Femur (tissue), 1 donor: ENCODE measurements at regions not wholly inside any gene's neighbourhood (a gene's known extent, or its start where the extent isn't known, plus 50 kb on each side); places are given as distances from the start of the nearest gene placed in this dataset.
"Not testable (repeated sequence)": the region's sequence is repeated elsewhere in the genome, so short reads cannot be mapped to it uniquely, and the experiment has no call there.

Experiments used
- DNase-seq: peaks from one replicate; pipeline ENCODE4 v3.0.0-alpha.2; 2017

DNA sequence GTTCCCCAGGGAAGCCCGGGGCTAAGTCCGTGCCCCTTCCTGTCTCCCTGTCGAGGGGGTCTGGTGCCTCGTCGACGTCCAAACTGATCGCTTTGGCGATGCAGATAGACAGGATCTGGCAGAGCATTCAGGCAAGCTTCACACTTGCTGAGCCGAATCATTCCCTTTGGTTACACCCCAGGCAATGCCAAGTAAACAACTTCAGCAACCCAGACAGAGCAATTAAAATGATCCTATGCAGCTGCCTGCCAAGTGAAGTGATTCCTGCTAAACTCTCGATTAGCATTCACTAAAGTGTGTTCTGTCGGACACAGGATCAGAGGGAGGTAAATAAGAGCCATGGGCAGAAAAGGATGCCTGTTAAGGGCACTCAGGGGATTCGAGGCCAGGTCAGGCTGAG, 108.2 kb upstream of the RAB12 start:
- no peak for DNase-seq

DNA sequence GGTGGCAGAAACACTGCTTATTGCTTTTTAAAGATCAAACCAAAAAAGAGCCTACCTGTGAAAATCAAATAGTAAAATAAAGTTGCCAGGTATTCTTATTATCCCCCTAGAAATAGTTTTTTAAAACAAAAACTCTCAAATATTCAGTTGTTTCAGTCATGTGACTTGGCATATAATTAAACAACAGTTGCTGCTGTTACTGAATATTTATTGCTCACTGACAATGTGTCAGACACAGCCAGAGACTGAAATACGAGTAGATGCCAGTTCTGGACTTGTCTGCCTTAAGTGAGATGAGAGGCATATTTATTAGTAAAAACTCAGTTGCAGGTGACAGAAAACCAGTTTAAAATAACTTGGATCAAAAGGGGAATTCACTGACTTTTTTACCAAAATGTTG, 106.0 kb upstream of the RAB12 start:
- DNase-seq = no peak

- no peak for DNase-seq
These were observed 104.8 kb upstream of the RAB12 start for GRCh38 chr18:8504424-8504823.

DNA sequence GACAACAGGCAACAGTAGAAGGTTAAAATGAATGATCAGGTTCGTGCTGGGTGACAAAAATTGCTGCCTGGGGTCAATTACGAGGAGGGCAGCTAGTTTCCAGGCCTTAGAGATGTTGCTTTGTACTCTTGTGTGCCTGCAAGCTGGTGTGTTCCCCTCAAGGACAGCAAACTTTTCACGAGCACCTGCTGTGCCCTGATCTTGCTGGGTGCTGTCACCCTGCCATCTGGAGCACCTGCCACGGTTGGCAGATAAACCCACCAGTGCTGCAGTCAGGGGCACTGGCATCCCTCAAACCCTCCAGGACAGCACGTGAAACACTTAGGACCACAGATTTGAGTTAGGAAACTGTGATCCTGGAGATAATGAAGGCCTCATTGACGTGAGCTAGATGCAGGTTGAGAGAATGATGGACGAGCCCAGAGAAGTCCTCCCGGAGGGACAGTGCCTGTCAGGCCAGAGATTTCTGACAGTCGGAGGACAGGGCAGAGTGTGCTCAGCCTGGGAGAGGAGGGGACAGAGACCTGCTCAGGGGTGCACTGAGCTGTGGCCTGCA, 104.3 kb upstream of the RAB12 start:
- DNase-seq = no peak

- DNase-seq = no peak
These were observed 102.8 kb upstream of the RAB12 start for GRCh38 chr18:8506251-8507049.

- DNase-seq = no peak
These were observed 101.9 kb upstream of the RAB12 start for GRCh38 chr18:8507361-8507760.

GRCh38 chr18:8507915-8508705, 101.1 kb upstream of the RAB12 start:
- no peak for DNase-seq

- DNase-seq = no peak
These were observed 96.0 kb upstream of the RAB12 start for GRCh38 chr18:8513249-8513648.

DNA sequence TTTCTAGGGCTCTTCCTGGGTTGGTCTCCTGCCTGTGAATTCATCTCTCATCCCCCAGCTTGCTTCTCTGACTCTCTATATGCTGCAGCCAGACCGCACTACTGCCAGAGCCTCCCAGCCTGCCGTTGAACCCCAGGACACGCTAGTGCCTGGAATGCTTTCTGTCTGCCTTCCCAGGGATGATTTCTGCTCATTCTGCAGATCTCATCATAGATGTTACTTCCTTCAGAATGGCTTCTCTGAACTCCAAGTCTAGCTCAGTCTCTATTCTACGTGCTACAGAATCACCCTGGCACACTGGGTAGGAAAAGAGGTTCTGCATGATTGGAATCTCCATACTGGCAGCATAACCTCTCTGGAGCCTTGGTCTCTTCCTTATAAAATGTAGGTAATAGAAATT, 94.8 kb upstream of the RAB12 start:
- DNase-seq = no peak

DNA sequence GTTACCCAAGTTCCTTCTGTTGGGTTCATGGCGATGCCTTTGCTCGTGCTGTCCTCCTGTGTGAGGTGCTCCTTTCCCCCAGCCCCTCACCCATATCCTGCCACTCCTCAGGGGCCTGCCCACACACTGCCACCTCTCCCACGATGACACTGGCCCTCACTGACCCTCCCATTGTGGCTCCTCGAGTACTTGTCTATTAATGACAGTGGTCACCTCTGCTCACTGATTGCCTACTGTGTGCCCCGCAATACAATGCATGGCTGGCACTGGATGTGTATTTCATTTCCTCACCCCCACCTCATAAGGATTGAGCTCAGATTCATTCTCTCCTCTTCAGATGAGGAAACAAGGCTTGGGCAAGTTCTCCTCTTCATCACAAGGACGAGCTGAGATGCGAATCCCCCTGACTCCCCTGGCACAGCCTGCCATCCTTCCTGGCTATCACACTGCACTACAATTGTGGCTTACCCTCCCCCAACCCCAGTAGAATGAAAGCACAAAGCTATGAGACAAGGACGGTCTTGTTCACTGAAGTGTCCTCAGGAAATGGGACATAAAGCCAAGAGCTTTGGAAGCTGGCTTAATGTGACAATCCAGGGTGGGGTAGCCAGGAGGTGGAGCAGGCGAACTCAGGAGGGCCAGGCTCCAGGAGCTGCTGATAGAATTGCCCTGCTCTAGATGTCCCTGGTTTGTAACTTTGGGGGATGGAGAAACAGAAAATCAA, 93.9 kb upstream of the RAB12 start:
- no peak for DNase-seq

DNA sequence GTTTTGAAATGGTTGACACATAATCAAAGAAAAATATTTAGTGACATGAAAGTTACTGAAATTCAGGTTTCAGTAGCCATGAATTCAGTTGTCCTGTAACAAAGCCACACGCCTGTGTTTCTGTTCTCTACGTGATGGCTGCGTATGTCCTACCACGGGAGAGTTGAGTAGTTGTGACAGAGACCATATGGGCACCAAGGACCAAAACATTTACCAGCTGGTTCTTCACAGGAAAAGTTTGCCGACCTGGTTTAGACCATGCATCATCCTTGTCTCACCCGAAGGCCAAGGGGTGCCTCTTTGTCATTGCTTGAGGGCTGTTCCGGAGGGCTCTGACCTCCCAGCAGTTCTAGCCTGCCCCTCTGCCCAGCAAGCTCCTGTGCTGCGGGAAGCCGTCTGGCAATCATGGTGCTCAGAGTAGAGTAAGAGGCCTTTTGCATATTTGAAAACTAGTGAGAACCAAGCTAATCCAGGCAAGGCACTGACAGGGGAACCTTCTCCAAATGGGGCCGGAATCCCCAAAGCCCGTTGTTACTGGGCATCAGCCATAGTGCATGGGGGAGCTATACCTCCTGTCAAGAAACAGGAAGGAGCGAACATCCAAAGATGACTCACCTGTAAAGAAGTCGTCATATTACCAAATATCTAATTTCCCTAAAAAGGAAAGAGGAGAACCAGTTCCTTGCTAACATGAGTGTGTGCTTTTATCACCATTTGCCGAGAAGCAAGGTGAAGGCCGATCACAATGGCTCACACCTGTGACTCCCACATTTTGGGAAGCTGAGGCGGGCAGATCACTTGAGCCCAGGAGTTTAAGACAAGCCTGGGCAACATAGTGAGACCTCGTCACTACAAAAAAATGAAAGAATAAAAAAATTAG, 92.6 kb upstream of the RAB12 start:
- DNase-seq = no peak

DNA sequence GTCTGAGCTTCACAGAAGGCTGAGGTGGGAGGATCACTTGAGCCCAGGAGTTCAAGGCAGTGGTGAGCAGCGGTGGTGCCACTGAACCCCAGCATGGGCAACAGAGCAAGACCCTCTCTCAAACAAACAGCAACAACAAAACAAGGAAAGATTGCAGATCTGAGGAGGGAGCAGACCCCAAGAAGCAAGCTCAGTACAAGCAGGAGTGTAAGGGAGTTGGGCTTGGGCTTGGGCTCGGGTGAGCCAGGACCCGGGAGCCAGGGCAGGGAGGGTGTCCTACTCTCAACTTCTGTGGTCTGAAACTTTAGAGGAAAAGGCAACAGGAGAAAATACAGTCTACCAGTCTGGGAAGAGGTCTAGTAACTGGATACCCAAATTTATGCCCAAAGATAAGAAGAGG, 92.0 kb upstream of the RAB12 start:
- DNase-seq = no peak

DNA sequence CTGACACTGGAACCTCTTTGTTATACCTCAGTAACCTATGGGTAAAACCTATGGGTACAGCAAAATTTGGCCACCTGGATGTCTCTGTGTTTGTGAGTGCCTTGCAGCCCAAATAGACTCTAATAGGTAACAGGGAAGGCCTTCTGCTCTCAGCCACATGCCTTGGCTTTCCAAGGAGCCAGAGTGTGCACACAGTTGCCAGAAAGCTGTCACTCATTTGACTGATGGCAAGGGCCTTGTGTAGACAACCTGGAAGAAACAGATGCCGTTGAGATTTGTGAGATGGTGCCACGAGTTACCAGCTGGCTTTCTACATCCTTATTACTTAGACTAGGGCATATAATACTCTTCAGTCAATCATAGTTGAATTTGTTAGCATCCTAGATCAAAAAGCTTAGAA, 90.1 kb upstream of the RAB12 start:
- peak; percentile 40 for DNase-seq

DNA sequence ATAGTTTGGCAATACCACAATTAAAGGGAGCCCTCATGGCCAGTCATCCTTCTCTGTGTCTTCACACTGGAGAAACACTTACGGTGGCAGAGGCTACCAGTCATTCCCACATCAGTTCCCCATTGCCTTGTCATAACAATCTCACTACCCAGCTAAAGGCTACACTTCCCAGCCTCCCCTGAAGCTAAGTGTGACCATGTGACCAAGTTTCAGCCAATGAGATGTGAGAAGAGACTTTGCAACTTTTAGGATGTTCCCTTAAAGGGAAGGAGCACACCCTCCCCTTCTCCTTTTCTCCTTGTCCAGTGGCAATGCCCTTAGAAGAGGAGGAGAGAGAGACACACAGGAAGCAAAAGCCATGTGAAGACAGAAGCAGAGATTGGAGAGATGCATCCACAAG, 89.0 kb upstream of the RAB12 start:
- DNase-seq = no peak

DNA sequence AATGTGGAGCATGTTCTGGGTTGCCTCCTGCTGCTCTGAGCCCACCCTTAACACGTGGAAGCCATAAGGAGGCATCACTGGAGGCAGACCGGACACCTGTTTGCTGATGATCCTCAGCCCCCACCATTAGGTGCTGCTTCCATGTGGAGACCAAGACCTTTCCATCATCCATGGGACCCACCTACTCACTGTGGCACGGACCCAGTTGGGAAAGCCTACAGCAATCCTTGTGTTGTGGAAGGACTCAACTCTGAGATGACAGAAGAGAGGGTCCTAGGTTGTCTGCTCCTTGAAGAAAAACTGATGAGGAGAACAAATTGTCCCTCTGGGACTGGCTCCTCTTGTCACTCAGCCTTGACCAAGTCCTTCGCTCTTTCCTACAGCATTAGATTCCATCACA, 86.5 kb upstream of the RAB12 start:
- DNase-seq = no peak

DNA sequence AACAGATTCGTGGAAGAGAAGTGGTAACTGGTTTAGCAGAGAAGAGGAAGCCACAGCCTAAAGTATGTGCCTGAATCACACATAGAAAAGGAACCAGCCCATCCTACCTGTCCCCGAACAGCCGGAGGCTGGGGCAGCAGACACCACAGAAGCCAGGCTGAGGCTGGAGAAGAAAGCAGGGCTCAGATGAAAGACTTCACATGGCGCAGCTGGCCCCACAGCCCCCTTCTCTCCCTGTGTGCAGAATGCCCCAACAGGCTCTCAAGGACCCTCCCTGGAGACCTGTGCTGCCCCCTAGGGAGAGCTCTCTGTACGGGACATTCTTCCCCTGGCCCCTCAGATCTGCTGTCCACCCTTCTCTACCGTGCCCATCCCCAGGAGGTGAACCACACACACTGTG, 83.5 kb upstream of the RAB12 start:
- no peak for DNase-seq

- DNase-seq = no peak
These were observed 82.9 kb upstream of the RAB12 start for GRCh38 chr18:8526332-8526731.

DNA sequence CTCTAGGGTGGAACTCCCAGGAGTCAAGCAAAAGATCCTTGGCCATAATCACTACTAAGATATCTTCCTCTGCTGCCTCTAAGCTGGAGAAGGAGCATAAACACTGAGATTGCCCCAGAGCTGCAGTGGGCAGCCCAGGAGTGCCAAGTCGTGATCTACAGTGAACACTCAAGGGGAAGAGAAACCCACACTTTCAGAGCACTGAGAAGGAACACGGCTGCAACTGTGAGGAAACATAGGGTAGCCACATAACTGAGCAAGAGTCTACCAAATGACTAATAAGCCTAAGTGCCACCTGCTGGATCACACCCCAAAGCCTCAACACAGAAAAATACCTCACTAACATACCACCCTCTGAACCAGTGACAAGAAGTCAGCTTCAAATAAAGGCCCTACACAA, 79.6 kb upstream of the RAB12 start:
- no peak for DNase-seq

DNA sequence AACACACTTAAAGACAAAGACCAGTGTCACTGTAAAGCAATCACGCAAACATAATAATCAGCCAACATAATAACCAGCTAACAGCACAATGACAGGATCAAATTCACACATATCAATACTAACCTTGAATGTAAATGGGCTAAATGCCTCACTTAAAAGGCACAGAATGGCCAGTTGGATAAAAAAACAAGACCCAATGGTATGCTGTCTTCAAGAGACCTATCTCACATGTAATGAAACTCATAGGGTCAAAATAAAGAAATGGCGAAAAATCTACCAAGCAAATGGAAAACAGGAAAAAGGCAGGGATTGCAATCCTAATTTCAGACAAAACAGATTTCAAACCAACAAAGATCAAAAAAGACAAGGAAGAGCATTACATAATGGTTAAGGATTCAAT, 78.2 kb upstream of the RAB12 start:
- not testable (repeated sequence) for DNase-seq

GRCh38 chr18:8536231-8536630, 73.0 kb upstream of the RAB12 start:
- no peak for DNase-seq

DNA sequence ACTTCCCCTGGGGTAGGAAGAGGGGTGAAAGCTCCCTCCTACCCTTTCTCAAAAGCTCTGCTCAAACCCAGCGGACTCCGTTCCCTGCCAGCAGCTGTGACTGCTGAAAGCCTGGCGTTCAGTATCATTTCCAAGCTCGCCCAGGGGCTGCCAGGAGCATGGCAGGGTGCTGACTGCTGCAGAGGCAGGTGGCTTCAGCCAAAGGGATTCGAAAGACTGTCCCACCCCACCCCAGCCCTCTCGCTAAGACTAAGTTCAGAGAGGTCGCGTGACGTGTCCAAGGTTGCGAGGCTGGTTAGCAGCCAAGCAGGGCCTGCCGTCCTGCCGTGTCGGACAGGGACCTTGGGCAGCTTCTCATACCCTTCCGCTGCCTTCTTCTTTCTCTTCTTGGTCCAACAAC, 72.3 kb upstream of the RAB12 start:
- no peak for DNase-seq

GRCh38 chr18:8537400-8537799, 71.8 kb upstream of the RAB12 start:
- DNase-seq = no peak
